ENCODE measurements at regions not wholly inside any gene's neighbourhood (a gene's known extent, or its start where the extent isn't known, plus 50 kb on each side); places are given as distances from the start of the nearest gene placed in this dataset.

- POLR2A ChIA-PET: no interaction called here
- CTCF ChIA-PET: no interaction called here
- TF ChIP-seq CTCF (IDR thresholded peaks at IDR 0.05) (no peak), SIN3A (IDR thresholded peaks at IDR 0.05; ENCODE audit: borderline replicate concordance, insufficient read depth, low read depth, low read length) (no peak), TCF7L2 (IDR thresholded peaks at IDR 0.05; ENCODE audit: low read depth, low read length) (no peak), POLR2AphosphoS5 (IDR thresholded peaks at IDR 0.05; ENCODE audit: low read depth, low read length) (no peak), REST (IDR thresholded peaks at IDR 0.05; ENCODE audit: insufficient read depth in 1 of 2, low read depth in 2 of 2, low read length in 1 of 2) (no peak)
- no peak overlapping the region for H3K27ac ChIP-seq (ENCODE audit: low read length)
- DNase-seq (ENCODE audit: low read depth, low spot score): no peak
- peaks cover 30% of the 10 kb centered on the region for H3K27me3 ChIP-seq (ENCODE audit: control insufficient read depth, insufficient read depth, low read length)
- in situ Hi-C loops (cut with HindIII; ENCODE audit: low pct_unique_long_range_greater_than_20kb, low sequenced_read_pairs) (no loop called here), intact Hi-C loops (cut with micrococcal nuclease; ENCODE audit: unreplicated experiment) (no loop called here)
- H3K9me3 ChIP-seq (ENCODE audit: control insufficient read depth, insufficient read depth, low read depth, low read length): no peaks in the 10 kb centered on the region
- no peaks in the 10 kb centered on the region for H3K36me3 ChIP-seq (ENCODE audit: control insufficient read depth, insufficient read depth, low read length)
- no TSS peak for BruUV-seq (replicated peaks)
- ATAC-seq: no peak; the same call in 1 of the 2 replicates
- H3K4me1 ChIP-seq (ENCODE audit: control insufficient read depth, insufficient read depth, low read length): 0 out of 2 replicates have a peak, but pooled peaks cover 2% of the 10 kb centered on the region
- H3K4me3 ChIP-seq (ENCODE audit: low read depth in 2 of 2, low read length in 2 of 2): no peak overlapping the region
Observed at GRCh38 chr11:95715777-95716241, 73.8 kb downstream of the FAM76B start.

- DNase-seq (ENCODE audit: low read depth, low spot score): no peak
- intact Hi-C loops (cut with micrococcal nuclease; ENCODE audit: unreplicated experiment): no loop called here
- peaks cover 32% of the 10 kb centered on the region for H3K27me3 ChIP-seq (ENCODE audit: control insufficient read depth, insufficient read depth, low read length)
- H3K4me3 ChIP-seq (ENCODE audit: low read depth in 2 of 2, low read length in 2 of 2): no peak overlapping the region
- in situ Hi-C loops (cut with HindIII; ENCODE audit: low pct_unique_long_range_greater_than_20kb, low sequenced_read_pairs): no loop called here
- 0 out of 2 replicates have a peak, but pooled peaks cover 2% of the 10 kb centered on the region for H3K4me1 ChIP-seq (ENCODE audit: control insufficient read depth, insufficient read depth, low read length)
- ATAC-seq: no peak
- H3K36me3 ChIP-seq (ENCODE audit: control insufficient read depth, insufficient read depth, low read length): no peaks in the 10 kb centered on the region
- TF ChIP-seq TCF7L2 (IDR thresholded peaks at IDR 0.05; ENCODE audit: low read depth, low read length) (no peak), REST (IDR thresholded peaks at IDR 0.05; ENCODE audit: insufficient read depth in 1 of 2, low read depth in 2 of 2, low read length in 1 of 2) (no peak), SIN3A (IDR thresholded peaks at IDR 0.05; ENCODE audit: borderline replicate concordance, insufficient read depth, low read depth, low read length) (no peak), POLR2AphosphoS5 (IDR thresholded peaks at IDR 0.05; ENCODE audit: low read depth, low read length) (no peak), CTCF (IDR thresholded peaks at IDR 0.05) (no peak)
- ChIA-PET CTCF (no interaction called here), POLR2A (no interaction called here)
- H3K9me3 ChIP-seq (ENCODE audit: control insufficient read depth, insufficient read depth, low read depth, low read length): no peaks in the 10 kb centered on the region
- H3K27ac ChIP-seq (ENCODE audit: low read length): no peak overlapping the region
- no TSS peak for BruUV-seq (replicated peaks)
Observed at GRCh38 chr11:95714843-95715776, 74.5 kb downstream of the FAM76B start.

Data from Panc1 (cell line).